CD4-positive, alpha-beta T cell treated with Interleukin-10 for 1 hour (primary cell): ENCODE measurements at regions not wholly inside any gene's neighbourhood (a gene's known extent, or its start where the extent isn't known, plus 50 kb on each side); places are given as distances from the start of the nearest gene placed in this dataset.
A peak's percentile ranks its signal among the peaks of the same experiment; 100 is the strongest.
"Not testable (repeated sequence)": the region's sequence is repeated elsewhere in the genome, so short reads cannot be mapped to it uniquely, and the experiment has no call there.

Source experiments
- DNase-seq: peaks from one replicate; pipeline ENCODE4 v3.0.0-alpha.2; 2020

- DNase-seq, result not testable (repeated sequence)
These were observed 122.1 kb downstream of the SPAG6 start for GRCh38 chr10:22467393-22467792.

DNA sequence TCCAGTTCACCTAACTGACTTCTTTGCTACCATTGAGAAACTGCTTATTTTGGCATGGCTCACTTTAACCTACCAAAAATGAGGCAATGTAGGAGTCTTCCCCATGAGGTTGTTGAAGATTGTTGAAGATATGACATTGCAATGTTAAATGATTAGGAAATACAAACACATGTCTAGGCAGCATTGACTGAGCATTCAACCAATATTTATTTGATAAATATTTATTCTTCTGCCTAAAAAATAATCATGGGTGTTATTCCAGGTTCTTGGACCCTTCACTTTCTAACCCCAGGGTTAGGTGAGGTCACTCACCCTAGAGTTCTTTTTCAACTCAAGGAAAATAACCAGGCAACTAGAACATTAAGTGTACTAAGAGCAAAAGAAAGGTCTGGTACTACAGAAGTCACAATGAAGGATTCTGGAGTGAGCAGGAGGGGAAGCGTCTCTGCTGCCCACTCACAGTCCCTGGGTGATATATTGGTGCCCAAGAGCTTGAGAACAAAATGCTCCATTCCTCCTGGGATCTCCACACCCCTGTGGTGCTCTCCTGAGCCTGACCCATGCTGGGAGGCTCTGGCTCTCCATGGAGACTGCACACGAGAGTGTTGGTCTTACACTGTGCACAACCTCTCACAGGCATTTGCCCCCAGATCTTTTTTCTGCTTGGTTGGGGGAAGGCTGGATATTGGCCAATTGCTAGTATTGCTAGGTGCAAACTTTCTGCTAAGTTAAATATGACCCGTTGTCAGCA is 123.4 kb downstream of the SPAG6 start:
- DNase-seq, result no peak

GRCh38 chr10:22473044-22473443 is 127.7 kb downstream of the SPAG6 start:
- DNase-seq, result no peak

DNA sequence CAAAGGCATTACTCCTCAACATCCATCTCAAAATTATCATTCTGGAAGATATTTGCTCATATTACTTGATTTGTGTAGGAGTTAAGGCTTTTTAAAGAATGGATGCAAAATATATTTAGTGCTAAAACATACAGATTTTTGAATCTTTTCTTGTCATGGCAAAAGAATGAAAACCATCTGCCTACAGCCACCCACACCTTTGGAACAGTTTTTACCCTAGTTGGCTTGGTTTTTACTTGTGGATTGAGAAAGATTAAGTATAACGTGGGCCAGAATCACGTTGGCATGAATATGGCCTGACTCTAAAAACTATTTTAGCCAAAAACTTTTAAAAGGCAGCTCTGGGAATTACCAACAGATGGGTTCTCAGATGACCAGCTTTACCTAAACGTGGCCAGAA is 128.2 kb downstream of the SPAG6 start:
- DNase-seq, result no peak

- peak; percentile 11 for DNase-seq
These were observed 130.6 kb downstream of the SPAG6 start for GRCh38 chr10:22475651-22476600.

DNA sequence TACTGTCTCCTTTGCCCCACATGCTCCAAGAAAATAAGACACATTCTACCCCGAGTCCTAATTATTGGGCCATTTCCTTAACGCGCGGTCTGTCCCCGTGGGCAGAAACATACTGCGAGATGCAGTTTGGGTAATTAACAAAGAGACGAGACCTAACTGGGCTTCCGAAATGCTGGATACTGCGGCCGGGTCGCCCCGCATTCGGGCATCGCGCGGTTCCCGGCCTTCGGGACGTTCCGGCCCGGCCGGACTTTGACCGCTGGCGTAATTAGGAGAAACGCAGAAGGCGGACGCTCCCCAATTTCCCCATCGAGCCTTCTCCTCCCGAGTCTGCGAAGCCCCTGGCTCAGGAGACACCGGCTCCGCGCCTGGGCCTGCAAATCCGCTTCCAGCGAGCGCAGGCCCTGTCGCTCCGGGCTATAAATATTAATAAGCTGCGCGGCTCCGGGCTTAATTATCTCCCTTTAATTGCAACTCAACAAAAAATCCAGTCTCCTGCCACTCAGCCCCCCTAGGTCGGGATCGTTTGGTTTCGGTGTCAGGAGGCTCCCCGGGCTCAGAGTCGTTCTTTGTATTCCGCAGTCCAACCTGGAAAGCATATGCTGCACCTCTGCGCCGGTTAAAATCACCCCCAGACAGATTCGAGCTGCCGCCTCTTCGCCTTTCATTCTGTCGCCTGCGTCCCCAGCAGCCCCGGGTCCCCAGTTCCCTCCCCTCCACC is 131.5 kb downstream of the SPAG6 start:
- DNase-seq, result no peak

- DNase-seq, result no peak
These were observed 132.3 kb downstream of the SPAG6 start for GRCh38 chr10:22477334-22478287.

- DNase-seq, result no peak
These were observed 133.4 kb downstream of the SPAG6 start for GRCh38 chr10:22478555-22479334.

DNA sequence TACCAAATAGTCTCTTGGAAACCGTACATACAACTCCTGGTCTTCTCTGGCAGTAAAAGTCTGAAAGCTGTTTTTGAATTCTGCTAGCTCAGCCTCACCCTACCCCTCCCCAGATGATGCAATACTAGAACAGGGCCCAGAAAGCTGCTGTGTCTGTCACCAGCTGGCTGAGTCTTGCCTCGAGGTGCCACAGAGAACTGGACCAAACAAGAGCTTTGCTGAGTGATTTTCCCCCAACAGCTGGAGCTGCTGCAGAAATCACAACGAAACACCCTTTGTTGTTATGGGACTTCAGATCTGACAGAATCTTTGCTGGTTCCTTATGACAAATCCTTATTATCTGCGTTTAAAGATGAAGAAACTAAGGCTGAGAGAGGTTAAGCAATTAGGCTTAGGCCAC is 134.1 kb downstream of the SPAG6 start:
- no peak for DNase-seq

DNA sequence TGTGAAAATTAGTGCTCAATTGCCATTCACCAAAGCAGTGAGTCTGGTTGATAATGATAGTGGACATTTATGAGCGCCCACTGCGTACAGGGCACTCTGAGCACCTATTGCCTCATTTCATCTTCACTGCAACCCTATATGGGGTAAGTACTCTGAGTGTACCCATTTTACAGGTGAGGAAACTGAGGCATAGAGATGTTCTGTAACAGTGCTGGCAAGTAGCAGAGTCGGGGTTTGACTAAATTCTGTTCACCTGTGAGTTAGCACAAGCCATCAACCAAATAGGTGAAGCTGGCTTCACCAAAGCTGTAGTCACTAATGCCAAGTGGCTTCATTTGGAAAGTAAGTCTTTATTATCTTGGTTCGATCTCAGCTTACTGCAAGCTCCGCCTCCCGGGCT is 135.8 kb downstream of the SPAG6 start:
- DNase-seq, result no peak

GRCh38 chr10:22481687-22482539 is 136.6 kb downstream of the SPAG6 start:
- no peak for DNase-seq

- DNase-seq, result no peak
These were observed 137.8 kb downstream of the SPAG6 start for GRCh38 chr10:22483132-22483531.
